WERI-Rb-1 (cell line): ENCODE measurements at regions not wholly inside any gene's neighbourhood (a gene's known extent, or its start where the extent isn't known, plus 50 kb on each side); places are given as distances from the start of the nearest gene placed in this dataset.
"Not testable (repeated sequence)": the region's sequence is repeated elsewhere in the genome, so short reads cannot be mapped to it uniquely, and the experiment has no call there.

Source experiments
- DNase-seq: peaks from one replicate; pipeline ENCODE4 v3.0.0-alpha.2; 2020
- H3K27ac ChIP-seq: fragments of 250-450 bp; sonication (Bioruptor Pico); 2 replicates; pipeline ENCODE4 v1.5.1; 2020; ENCODE audit warnings: mild to moderate bottlenecking, moderate library complexity
- H3K27me3 ChIP-seq: fragments of 250-450 bp; sonication (Bioruptor Pico); 2 replicates; pipeline ENCODE4 v1.5.1; 2021; ENCODE audit warnings: mild to moderate bottlenecking, low read depth, moderate library complexity; ENCODE audit not compliant: insufficient read depth, severe bottlenecking
- H3K36me3 ChIP-seq: fragments of 250-450 bp; sonication (Bioruptor Pico); 2 replicates; pipeline ENCODE4 v1.5.1; 2020; ENCODE audit warnings: mild to moderate bottlenecking, moderate library complexity
- H3K4me3 ChIP-seq: 2 replicates; pipeline ENCODE4 v1.5.1; 2011; ENCODE audit warnings: low read depth, mild to moderate bottlenecking, control low read depth, low read length
- H3K9me3 ChIP-seq: fragments of 250-450 bp; sonication (Bioruptor Pico); 2 replicates; pipeline ENCODE4 v1.5.1; 2021; ENCODE audit warnings: mild to moderate bottlenecking, moderate library complexity; ENCODE audit not compliant: severe bottlenecking
- CTCF ChIP-seq: IDR thresholded peaks from 2 replicates; pipeline ENCODE4 v1.5.1; 2011; ENCODE audit warnings: low read depth, mild to moderate bottlenecking, control low read depth, inconsistent platforms, low read length

GRCh38 chr6:16044211-16044643 is 84.7 kb upstream of the MYLIP start:
- Histone ChIP-seq H3K9me3 (peaks cover 16% of the 10 kb centered on the region), H3K36me3 (no peaks in the 10 kb centered on the region), H3K27me3 (no peaks in the 10 kb centered on the region), H3K27ac (no peak overlapping the region), H3K4me3 (no peak overlapping the region)
- no peak for TF ChIP-seq CTCF
- no peak for DNase-seq

GRCh38 chr6:16043171-16044135 is 85.4 kb upstream of the MYLIP start:
- no peak for TF ChIP-seq CTCF
- H3K4me3 ChIP-seq: no peak overlapping the region
- H3K9me3 ChIP-seq: peaks cover 16% of the 10 kb centered on the region
- no peak overlapping the region for H3K27ac ChIP-seq
- H3K27me3 ChIP-seq: no peaks in the 10 kb centered on the region
- no peak for DNase-seq
- H3K36me3 ChIP-seq: no peaks in the 10 kb centered on the region

DNA sequence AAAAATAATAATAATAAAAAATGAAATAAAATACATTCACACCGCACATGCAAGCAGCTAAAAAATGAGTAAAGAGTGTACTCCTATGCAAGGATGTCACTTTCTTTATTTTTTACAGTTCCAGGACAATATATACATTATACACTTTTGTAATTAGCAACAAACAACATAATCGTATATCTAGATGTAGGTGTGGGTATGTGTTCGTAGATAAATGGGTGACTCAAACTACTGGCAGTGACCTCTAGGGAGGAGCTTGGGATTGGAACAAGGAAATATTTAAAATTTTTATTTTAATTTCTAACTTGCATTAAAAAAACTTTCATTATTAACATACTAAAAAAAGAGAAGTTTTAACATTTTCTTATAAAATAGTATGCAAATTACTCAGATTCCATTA is 86.1 kb upstream of the MYLIP start:
- Histone ChIP-seq H3K4me3 (no peak overlapping the region), H3K27ac (no peak overlapping the region), H3K27me3 (no peaks in the 10 kb centered on the region), H3K9me3 (peaks cover 16% of the 10 kb centered on the region), H3K36me3 (no peaks in the 10 kb centered on the region)
- no peak for DNase-seq
- no peak for TF ChIP-seq CTCF

DNA sequence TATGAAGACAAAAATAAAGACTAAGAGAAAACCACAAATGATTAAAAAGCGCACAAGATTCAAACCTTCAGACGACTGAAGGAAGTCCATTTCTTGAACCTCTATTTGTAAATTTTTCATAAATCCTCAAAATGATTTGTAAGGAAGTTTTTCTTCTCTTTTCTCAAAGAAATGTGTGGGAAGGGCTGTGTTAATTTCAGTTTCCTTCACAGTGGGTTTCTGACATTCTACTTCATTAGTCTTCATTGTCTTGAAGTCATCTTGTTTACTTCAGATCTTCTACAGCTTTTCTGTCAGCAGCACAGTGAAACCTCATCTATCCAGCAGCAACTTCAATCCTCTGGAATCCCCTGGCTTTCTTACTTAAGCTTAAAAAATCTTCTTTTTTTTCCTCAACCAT is 87.6 kb upstream of the MYLIP start:
- no peaks in the 10 kb centered on the region for H3K27me3 ChIP-seq
- H3K36me3 ChIP-seq: no peaks in the 10 kb centered on the region
- H3K27ac ChIP-seq: no peak overlapping the region
- H3K4me3 ChIP-seq: no peak overlapping the region
- TF ChIP-seq CTCF: no peak
- DNase-seq: no peak
- peaks cover 16% of the 10 kb centered on the region for H3K9me3 ChIP-seq

DNA sequence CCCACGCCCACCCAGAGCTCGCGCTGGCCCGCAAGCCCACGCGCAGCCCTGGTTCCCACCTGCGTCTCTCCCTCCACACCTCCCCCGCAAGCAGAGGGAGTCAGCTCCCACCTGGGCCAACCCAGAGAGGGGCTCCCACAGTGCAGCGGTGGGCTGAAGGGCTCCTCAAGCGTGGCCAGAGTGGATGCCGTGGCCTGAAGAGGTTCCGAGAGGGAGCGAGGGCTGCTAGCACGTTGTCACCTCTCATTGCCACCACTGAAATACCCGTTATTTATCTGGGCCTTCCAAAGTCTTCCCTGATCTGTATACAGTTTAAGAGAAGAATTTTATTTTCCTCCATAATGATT is 88.3 kb upstream of the MYLIP start:
- no peak overlapping the region for H3K4me3 ChIP-seq
- peaks cover 16% of the 10 kb centered on the region for H3K9me3 ChIP-seq
- H3K27me3 ChIP-seq: no peaks in the 10 kb centered on the region
- H3K36me3 ChIP-seq: no peaks in the 10 kb centered on the region
- TF ChIP-seq CTCF: no peak
- no peak for DNase-seq
- H3K27ac ChIP-seq: no peak overlapping the region

GRCh38 chr6:16039892-16040627 is 88.8 kb upstream of the MYLIP start:
- not testable (repeated sequence) for H3K27ac ChIP-seq, H3K4me3 ChIP-seq, H3K36me3 ChIP-seq, H3K27me3 ChIP-seq, DNase-seq
- peaks cover 16% of the 10 kb centered on the region for H3K9me3 ChIP-seq
